WTC11 (cell line): ENCODE measurements at regions not wholly inside any gene's neighbourhood (a gene's known extent, or its start where the extent isn't known, plus 50 kb on each side); places are given as distances from the start of the nearest gene placed in this dataset.

Experiments
- ATAC-seq: fragments of 200-7000 bp; cut with Tn5 transposase; 2 replicates; pipeline ENCODE4 v1.10.0; 2021; ENCODE audit warnings: mild to moderate bottlenecking, moderate library complexity
- CTCF ChIA-PET: fragments of 300-600 bp; sonication (Branson Sonifier 250); formaldehyde crosslinking; loops from one replicate; lab custom pipeline; 2021; ENCODE audit warnings: antibody characterized with exemption; lab: Charles Lee
- POLR2A ChIA-PET: fragments of 350-600 bp; sonication (Branson Sonifier 250); formaldehyde crosslinking; loops from one replicate; lab custom pipeline; 2021; ENCODE audit warnings: antibody characterized with exemption; lab: Charles Lee
- DNase-seq: peaks from one replicate; pipeline ENCODE4 v3.0.0; 2021; ENCODE audit warnings: low spot score
- H3K27ac Mint-ChIP-seq: 2 replicates; pipeline ENCODE4 v1.8.0; 2021; ENCODE audit warnings: mixed read lengths
- H3K27me3 Mint-ChIP-seq: 2 replicates; pipeline ENCODE4 v1.8.0; 2021; ENCODE audit warnings: low read depth, mild to moderate bottlenecking, moderate library complexity, mixed read lengths
- H3K36me3 Mint-ChIP-seq: 2 replicates; pipeline ENCODE4 v1.8.0; 2021; ENCODE audit warnings: mixed read lengths
- H3K4me1 Mint-ChIP-seq: 2 replicates; pipeline ENCODE4 v1.8.0; 2022; ENCODE audit warnings: mixed read lengths
- H3K4me3 Mint-ChIP-seq: 2 replicates; pipeline ENCODE4 v1.8.0; 2021; ENCODE audit warnings: mild to moderate bottlenecking, moderate library complexity, mixed read lengths
- H3K9me3 Mint-ChIP-seq: 2 replicates; pipeline ENCODE4 v1.8.0; 2021; ENCODE audit warnings: mixed read lengths
- AFF4 ChIP-seq: sonication (generic); formaldehyde crosslinking; IDR thresholded peaks from 2 replicates; pipeline ENCODE4 v1.8.1; 2023; ENCODE audit warnings: mild to moderate bottlenecking, missing genetic modification reagents, borderline replicate concordance
- ATF2 ChIP-seq: sonication (generic); formaldehyde crosslinking; IDR thresholded peaks from 2 replicates; pipeline ENCODE4 v1.8.1; 2022; ENCODE audit warnings: low read depth, missing genetic modification reagents, borderline replicate concordance
- ATF3 ChIP-seq: sonication (generic); formaldehyde crosslinking; conservative IDR thresholded peaks from 2 replicates; pipeline ENCODE4 v1.8.1; 2022; ENCODE audit warnings: mild to moderate bottlenecking, missing genetic modification reagents
- CTCF ChIP-seq: fragments of 200-600 bp; IDR thresholded peaks from 2 replicates; pipeline ENCODE4 v1.8.0; 2022; ENCODE audit warnings: antibody characterized with exemption
- E2F4 ChIP-seq: sonication (generic); formaldehyde crosslinking; IDR thresholded peaks from 2 replicates; pipeline ENCODE4 v1.8.1; 2022; ENCODE audit warnings: low read depth, mild to moderate bottlenecking, moderate library complexity, missing genetic modification reagents, borderline replicate concordance
- E2F5 ChIP-seq: sonication (generic); formaldehyde crosslinking; IDR thresholded peaks from 2 replicates; pipeline ENCODE4 v1.8.1; 2022; ENCODE audit warnings: mild to moderate bottlenecking, moderate library complexity, missing genetic modification reagents
- EMX1 ChIP-seq: fragments of 250-450 bp; sonication (Bioruptor Pico); IDR thresholded peaks from 2 replicates; pipeline ENCODE4 v1.8.0; 2021; ENCODE audit warnings: mild to moderate bottlenecking
- ETV6 ChIP-seq: sonication (generic); formaldehyde crosslinking; IDR thresholded peaks from 2 replicates; pipeline ENCODE4 v1.8.1; 2022; ENCODE audit warnings: mild to moderate bottlenecking, missing genetic modification reagents
- FOXJ3 ChIP-seq: sonication (generic); formaldehyde crosslinking; IDR thresholded peaks from 2 replicates; pipeline ENCODE4 v1.9.0; 2021; ENCODE audit warnings: missing genetic modification reagents, mild to moderate bottlenecking, borderline replicate concordance
- GRHL2 ChIP-seq: fragments of 250-450 bp; sonication (Bioruptor Pico); IDR thresholded peaks from 2 replicates; pipeline ENCODE4 v1.8.0; 2022; ENCODE audit warnings: mild to moderate bottlenecking, moderate library complexity; ENCODE audit not compliant: insufficient replicate concordance, severe bottlenecking
- MYBL2 ChIP-seq: sonication (generic); formaldehyde crosslinking; IDR thresholded peaks from 2 replicates; pipeline ENCODE4 v1.8.1; 2023; ENCODE audit warnings: mild to moderate bottlenecking, moderate library complexity, missing genetic modification reagents
- NFYB ChIP-seq: sonication (generic); formaldehyde crosslinking; conservative IDR thresholded peaks from 2 replicates; pipeline ENCODE4 v1.8.0; 2022; ENCODE audit warnings: low read depth, missing genetic modification reagents
- OVOL2 ChIP-seq: fragments of 250-450 bp; sonication (Bioruptor Pico); IDR thresholded peaks from 2 replicates; pipeline ENCODE4 v1.9.0; 2021; ENCODE audit warnings: mild to moderate bottlenecking, borderline replicate concordance
- PRRX2 ChIP-seq: fragments of 250-450 bp; sonication (Bioruptor Pico); IDR thresholded peaks from 2 replicates; pipeline ENCODE4 v1.8.0; 2021; ENCODE audit warnings: mild to moderate bottlenecking
- RELA ChIP-seq: sonication (generic); formaldehyde crosslinking; IDR thresholded peaks from 2 replicates; pipeline ENCODE4 v1.8.1; 2022; ENCODE audit warnings: missing genetic modification reagents, mild to moderate bottlenecking, borderline replicate concordance
- SP1 ChIP-seq: sonication (generic); formaldehyde crosslinking; conservative IDR thresholded peaks from 2 replicates; pipeline ENCODE4 v1.8.1; 2022; ENCODE audit warnings: missing genetic modification reagents
- STAT6 ChIP-seq: sonication (generic); formaldehyde crosslinking; conservative IDR thresholded peaks from 2 replicates; pipeline ENCODE4 v1.8.1; 2023; ENCODE audit warnings: mild to moderate bottlenecking, low read depth, missing genetic modification reagents, moderate library complexity
- ZNF219 ChIP-seq: sonication (generic); formaldehyde crosslinking; IDR thresholded peaks from 2 replicates; pipeline ENCODE4 v1.8.0; 2023; ENCODE audit warnings: missing genetic modification reagents, mild to moderate bottlenecking, borderline replicate concordance
- ZNF317 ChIP-seq: sonication (generic); formaldehyde crosslinking; IDR thresholded peaks from 2 replicates; pipeline ENCODE4 v1.8.1; 2023; ENCODE audit warnings: low read depth, mild to moderate bottlenecking, moderate library complexity, missing genetic modification reagents, borderline replicate concordance

GRCh38 chr4:102430461-102430910, 70.7 kb upstream of the NFKB1 start:
- ATAC-seq (no peak), DNase-seq (no peak)
- Mint-ChIP-seq H3K4me1 (peaks cover 15% of the 10 kb centered on the region), H3K9me3 (peaks cover 6% of the 10 kb centered on the region), H3K27ac (peak overlapping the region; percentile 67), H3K27me3 (no peaks in the 10 kb centered on the region), H3K4me3 (peak overlapping the region; percentile 75), H3K36me3 (no peaks in the 10 kb centered on the region)
- ChIA-PET POLR2A (interaction anchor here (0.5 to 0.9 kb wide), 5 partner anchors 13 to 119 kb away, joined by 3 to 10 read pairs (median 3); partner anchors contain the start of gene SLC39A8), CTCF (interaction anchor here (0.6 to 2.9 kb wide), 81 partner anchors 8 to 1881 kb away, joined by 3 to 34 read pairs (median 4); partner anchors contain the start of gene SLC39A8)
- TF ChIP-seq E2F5 (CRISPR knock-in tag) = no peak

- no peak for TF ChIP-seq ZNF317 (CRISPR knock-in tag)
- no peak for TF ChIP-seq OVOL2
- TF ChIP-seq NFYB (CRISPR knock-in tag) = no peak
- no peak for TF ChIP-seq ZNF219 (CRISPR knock-in tag)
- no peak for TF ChIP-seq ATF3
- no peak for TF ChIP-seq ATF2 (CRISPR knock-in tag)
- TF ChIP-seq PRRX2 (CRISPR knock-in tag) = no peak
- TF ChIP-seq FOXJ3 (CRISPR knock-in tag) = no peak
- no peak for TF ChIP-seq EMX1
- no peak for TF ChIP-seq CTCF
- TF ChIP-seq ETV6 = no peak
- TF ChIP-seq MYBL2 (CRISPR knock-in tag) = no peak
- no peak for TF ChIP-seq E2F4 (CRISPR knock-in tag)
- TF ChIP-seq AFF4 (CRISPR knock-in tag) = no peak
- no peak for TF ChIP-seq SP1 (CRISPR knock-in tag)
- no peak for TF ChIP-seq STAT6 (CRISPR knock-in tag)
- TF ChIP-seq GRHL2 = no peak
- TF ChIP-seq RELA (CRISPR knock-in tag) = no peak
- TF ChIP-seq, all 79 proteins: peak for 0
- DNase-seq (no peak), ATAC-seq (no peak)
- no peaks in the 10 kb centered on the region for H3K36me3 Mint-ChIP-seq
- ChIA-PET POLR2A (interaction anchor here (0.9 kb wide), 1 partner anchor 86 kb away, joined by 4 read pairs; the partner anchor contains the start of gene SLC39A8), CTCF (interaction anchor here (0.8 to 2.9 kb wide), 17 partner anchors 13 to 601 kb away, joined by 3 to 34 read pairs (median 10); partner anchors contain the start of gene SLC39A8)
- no peak overlapping the region for H3K27ac Mint-ChIP-seq
- peak overlapping the region; percentile 75; the same call in 1 of the 2 replicates for H3K4me3 Mint-ChIP-seq
- peaks cover 10% of the 10 kb centered on the region for H3K9me3 Mint-ChIP-seq
- H3K4me1 Mint-ChIP-seq = peaks cover 15% of the 10 kb centered on the region
- H3K27me3 Mint-ChIP-seq = no peaks in the 10 kb centered on the region
Measured at GRCh38 chr4:102431608-102431961, 69.6 kb upstream of the NFKB1 start.
